ENCODE measurements at regions not wholly inside any gene's neighbourhood (a gene's known extent, or its start where the extent isn't known, plus 50 kb on each side); places are given as distances from the start of the nearest gene placed in this dataset.

DNA sequence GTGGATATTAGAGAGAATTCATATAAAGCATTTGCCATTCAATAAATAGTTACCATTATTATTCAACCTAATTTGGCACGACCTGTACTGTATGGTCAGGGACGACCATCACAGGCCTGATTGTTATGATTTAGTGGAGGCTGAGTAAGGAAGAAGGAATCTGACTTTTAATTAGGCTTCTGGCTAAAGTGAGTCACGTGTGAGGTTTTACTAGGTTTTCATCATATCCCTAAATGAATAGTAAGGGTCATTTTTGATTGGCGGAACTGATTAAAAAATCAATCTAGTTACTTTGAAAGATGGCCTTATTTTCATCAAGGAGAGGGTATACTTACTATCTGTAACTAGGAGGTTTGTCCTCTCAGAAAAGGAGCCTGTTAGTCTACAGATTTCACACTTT is 143.4 kb downstream of the ADCYAP1 start:
- Mint-ChIP-seq H3K27me3 (no peaks in the 10 kb centered on the region), H3K4me3 (ENCODE audit: low read depth) (no peak overlapping the region), H3K27ac (no peak overlapping the region), H3K36me3 (ENCODE audit: insufficient read depth) (no peaks in the 10 kb centered on the region), H3K4me1 (ENCODE audit: low read depth) (no peaks in the 10 kb centered on the region), H3K9me3 (ENCODE audit: low read depth) (peaks cover 10% of the 10 kb centered on the region)
- TF ChIP-seq, protein P1, sequence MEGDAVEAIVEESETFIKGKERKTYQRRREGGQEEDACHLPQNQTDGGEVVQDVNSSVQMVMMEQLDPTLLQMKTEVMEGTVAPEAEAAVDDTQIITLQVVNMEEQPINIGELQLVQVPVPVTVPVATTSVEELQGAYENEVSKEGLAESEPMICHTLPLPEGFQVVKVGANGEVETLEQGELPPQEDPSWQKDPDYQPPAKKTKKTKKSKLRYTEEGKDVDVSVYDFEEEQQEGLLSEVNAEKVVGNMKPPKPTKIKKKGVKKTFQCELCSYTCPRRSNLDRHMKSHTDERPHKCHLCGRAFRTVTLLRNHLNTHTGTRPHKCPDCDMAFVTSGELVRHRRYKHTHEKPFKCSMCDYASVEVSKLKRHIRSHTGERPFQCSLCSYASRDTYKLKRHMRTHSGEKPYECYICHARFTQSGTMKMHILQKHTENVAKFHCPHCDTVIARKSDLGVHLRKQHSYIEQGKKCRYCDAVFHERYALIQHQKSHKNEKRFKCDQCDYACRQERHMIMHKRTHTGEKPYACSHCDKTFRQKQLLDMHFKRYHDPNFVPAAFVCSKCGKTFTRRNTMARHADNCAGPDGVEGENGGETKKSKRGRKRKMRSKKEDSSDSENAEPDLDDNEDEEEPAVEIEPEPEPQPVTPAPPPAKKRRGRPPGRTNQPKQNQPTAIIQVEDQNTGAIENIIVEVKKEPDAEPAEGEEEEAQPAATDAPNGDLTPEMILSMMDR (IDR thresholded peaks at IDR 0.05; ENCODE audit: unreplicated experiment), result no peak
- no peak for DNase-seq (ENCODE audit: low spot score, unreplicated experiment)

DNA sequence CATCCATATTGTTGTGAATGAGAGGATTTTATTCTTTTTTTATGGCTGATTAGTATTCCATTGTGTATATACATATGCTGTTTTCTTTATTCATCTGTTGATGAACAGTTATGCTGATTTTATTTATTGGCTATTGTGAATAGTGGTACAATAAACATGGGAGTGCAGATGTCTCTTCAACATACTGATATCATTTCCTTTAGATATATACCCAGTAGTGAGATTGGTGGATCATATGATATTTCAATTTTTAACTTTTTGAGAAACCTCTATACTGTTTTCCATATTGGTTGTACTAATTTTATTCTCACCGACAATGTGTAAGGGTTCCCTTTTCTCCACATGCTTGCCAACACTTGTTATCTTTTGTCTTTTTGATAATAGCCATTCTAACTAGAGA is 144.5 kb downstream of the ADCYAP1 start:
- Mint-ChIP-seq H3K27me3 (no peaks in the 10 kb centered on the region), H3K36me3 (ENCODE audit: insufficient read depth) (no peaks in the 10 kb centered on the region), H3K27ac (no peak overlapping the region), H3K4me3 (ENCODE audit: low read depth) (no peak overlapping the region), H3K9me3 (ENCODE audit: low read depth) (no peaks in the 10 kb centered on the region), H3K4me1 (ENCODE audit: low read depth) (no peaks in the 10 kb centered on the region)
- DNase-seq (ENCODE audit: low spot score, unreplicated experiment), result no peak
- TF ChIP-seq, protein P1 (IDR thresholded peaks at IDR 0.05; ENCODE audit: unreplicated experiment), result no peak

DNA sequence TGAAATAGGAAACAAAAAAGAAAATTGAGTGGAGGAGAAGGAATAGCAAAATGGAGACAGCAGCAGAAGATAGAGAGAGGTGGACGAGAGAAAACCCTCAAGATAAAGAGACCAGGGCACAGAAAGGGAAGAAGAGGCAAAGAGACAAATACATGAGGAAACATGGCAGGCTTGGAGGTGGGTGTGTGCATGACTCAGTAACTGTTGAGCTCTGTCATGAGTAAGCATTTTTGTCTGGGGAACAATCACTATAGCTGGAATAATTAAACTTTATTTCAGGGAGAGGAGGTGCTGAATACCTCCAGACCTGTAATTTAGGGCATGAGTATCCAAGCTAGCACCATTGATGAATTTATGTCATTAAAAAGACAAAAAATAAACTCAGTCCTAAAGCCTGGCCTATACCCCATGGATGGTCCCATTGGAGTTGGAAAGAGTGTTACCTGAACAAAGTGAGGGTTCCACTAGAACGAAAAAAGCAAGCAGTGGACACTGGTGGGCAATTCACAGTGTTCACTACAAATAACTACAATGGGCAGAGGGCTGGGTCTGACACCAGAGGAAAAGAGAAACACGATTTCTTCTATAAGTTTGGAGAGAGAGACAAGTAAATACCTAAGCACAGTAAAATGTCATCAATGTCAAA is 145.5 kb downstream of the ADCYAP1 start:
- no peak overlapping the region for H3K27ac Mint-ChIP-seq
- DNase-seq (ENCODE audit: low spot score, unreplicated experiment), result no peak
- TF ChIP-seq, protein P1 (IDR thresholded peaks at IDR 0.05; ENCODE audit: unreplicated experiment), result no peak
- no peak overlapping the region for H3K4me3 Mint-ChIP-seq (ENCODE audit: low read depth)
- H3K27me3 Mint-ChIP-seq, result no peaks in the 10 kb centered on the region
- no peaks in the 10 kb centered on the region for H3K36me3 Mint-ChIP-seq (ENCODE audit: insufficient read depth)
- no peaks in the 10 kb centered on the region for H3K4me1 Mint-ChIP-seq (ENCODE audit: low read depth)
- H3K9me3 Mint-ChIP-seq (ENCODE audit: low read depth), result no peaks in the 10 kb centered on the region

DNA sequence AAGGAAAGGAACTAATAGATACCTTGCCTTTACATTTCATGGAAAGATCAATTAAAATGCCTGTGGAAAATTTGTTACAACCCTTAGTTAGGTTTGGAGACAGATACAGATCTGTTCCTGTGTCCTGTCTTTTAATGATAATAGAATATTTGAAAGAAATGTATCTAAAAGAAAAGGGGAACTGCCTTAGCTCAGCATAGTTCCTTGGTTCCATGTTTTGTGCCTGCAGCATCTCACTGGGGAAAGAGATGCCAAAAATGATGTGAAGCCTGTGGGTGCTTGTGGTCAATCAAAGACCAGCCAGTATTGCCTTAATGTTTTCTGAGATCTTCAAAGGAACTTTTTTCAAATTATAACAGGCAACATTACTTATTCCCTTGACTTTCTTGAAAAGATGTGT is 147.6 kb downstream of the ADCYAP1 start:
- DNase-seq (ENCODE audit: low spot score, unreplicated experiment), result no peak

DNA sequence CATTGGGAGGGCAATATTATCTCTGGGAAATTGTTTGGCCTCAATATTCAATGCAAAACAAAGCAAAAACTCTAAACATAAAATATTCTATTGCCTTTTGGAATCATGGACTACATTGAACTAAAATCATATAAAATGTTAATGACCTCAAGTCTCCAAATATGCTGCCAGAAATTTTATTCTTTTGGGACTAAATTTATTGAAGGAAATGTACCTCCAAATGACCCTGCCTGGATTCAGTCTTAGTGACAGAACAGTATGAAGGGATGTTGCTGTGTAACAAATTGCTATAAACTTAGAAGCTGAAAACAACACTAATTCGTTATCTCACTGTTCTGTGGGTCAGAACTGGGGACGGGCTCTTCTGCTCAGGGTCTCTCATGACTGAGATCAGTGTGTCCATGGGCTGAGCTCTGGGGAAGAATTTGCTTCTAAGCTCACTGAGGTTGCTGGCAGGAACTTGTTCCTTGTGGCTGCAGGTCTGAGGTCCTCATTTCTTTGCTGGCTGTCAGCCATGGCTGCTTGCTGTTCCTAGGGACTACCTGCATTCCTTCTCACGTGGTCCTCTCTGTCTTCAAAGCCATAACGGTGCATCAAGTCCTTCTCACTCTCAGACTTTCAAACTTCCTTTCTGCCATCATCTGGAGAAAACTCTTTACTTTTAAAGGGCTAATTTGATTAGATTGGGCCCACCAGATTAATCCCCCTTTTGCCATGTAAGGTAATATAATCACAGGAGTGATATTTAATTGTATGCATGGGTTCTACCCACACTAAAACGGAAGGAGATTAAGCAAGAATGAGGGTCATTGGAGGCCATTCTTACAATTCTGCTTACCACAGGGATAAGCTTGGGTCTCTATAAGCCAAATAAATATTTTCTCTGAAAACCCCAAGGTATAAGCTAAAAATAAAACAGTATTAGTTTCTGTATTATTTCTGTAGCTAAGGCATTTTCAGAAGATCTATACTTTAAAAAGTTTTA is 149.0 kb downstream of the ADCYAP1 start:
- Mint-ChIP-seq H3K9me3 (ENCODE audit: low read depth) (peaks cover 19% of the 10 kb centered on the region), H3K36me3 (ENCODE audit: insufficient read depth) (no peaks in the 10 kb centered on the region), H3K4me3 (ENCODE audit: low read depth) (no peak overlapping the region), H3K27ac (no peak overlapping the region), H3K27me3 (no peaks in the 10 kb centered on the region), H3K4me1 (ENCODE audit: low read depth) (no peaks in the 10 kb centered on the region)
- TF ChIP-seq, protein P1 (IDR thresholded peaks at IDR 0.05; ENCODE audit: unreplicated experiment), result no peak
- DNase-seq (ENCODE audit: low spot score, unreplicated experiment), result no peak

More for the DNA sequence above, 147.6 kb downstream of the ADCYAP1 start:
- no peaks in the 10 kb centered on the region for H3K4me1 Mint-ChIP-seq (ENCODE audit: low read depth)
- peaks cover 9% of the 10 kb centered on the region for H3K9me3 Mint-ChIP-seq (ENCODE audit: low read depth)
- H3K36me3 Mint-ChIP-seq (ENCODE audit: insufficient read depth), result no peaks in the 10 kb centered on the region
- TF ChIP-seq, protein P1 (IDR thresholded peaks at IDR 0.05; ENCODE audit: unreplicated experiment), result no peak
- no peak overlapping the region for H3K27ac Mint-ChIP-seq
- H3K4me3 Mint-ChIP-seq (ENCODE audit: low read depth), result no peak overlapping the region
- no peaks in the 10 kb centered on the region for H3K27me3 Mint-ChIP-seq
